ENCODE measurements at regions not wholly inside any gene's neighbourhood (a gene's known extent, or its start where the extent isn't known, plus 50 kb on each side); places are given as distances from the start of the nearest gene placed in this dataset.

- no peak overlapping the region for H3K18ac ChIP-seq (ENCODE audit: insufficient read length, low read depth, low read length)
- peaks cover 12 to 16% of the 10 kb centered on the region in 2 experiments for H3K4me1 Mint-ChIP-seq
Measured at GRCh38 chr5:30414078-30414477, 779.4 kb upstream of the CDH6 start.

More at GRCh38 chr5:30414078-30414477, 779.4 kb upstream of the CDH6 start:
- no peak overlapping the region for H3K9ac ChIP-seq (ENCODE audit: extremely low read depth, insufficient read length, low read length)
- no peak overlapping the region for H3K4ac ChIP-seq (ENCODE audit: low read depth, low read length)
- H3K79me1 ChIP-seq (ENCODE audit: insufficient read depth, low read depth, low read length, poor library complexity, severe bottlenecking): no peaks in the 10 kb centered on the region
- no peaks in the 10 kb centered on the region for H3K4me1 ChIP-seq (ENCODE audit: insufficient read depth, low read length)
- no peak overlapping the region for H3K23ac ChIP-seq (ENCODE audit: insufficient read length, low read depth, low read length)
- no peak overlapping the region for H2BK12ac ChIP-seq (ENCODE audit: insufficient read length, low read depth, low read length)
- H4K8ac ChIP-seq (replicated peaks; ENCODE audit: insufficient read length, low read depth, low read length): no peak overlapping the region
- peak overlapping the region in 1 of 3 experiments; percentile 10; a peak in 1 of 7 replicates for H3K27ac Mint-ChIP-seq
- H3K79me2 ChIP-seq (ENCODE audit: insufficient read depth, low read length): no peaks in the 10 kb centered on the region
- no peaks in the 10 kb centered on the region for H3K27me3 ChIP-seq (ENCODE audit: insufficient read depth, low read length)
- no peak overlapping the region for H3K14ac ChIP-seq (ENCODE audit: insufficient read depth, low read length)
- no peaks in the 10 kb centered on the region for H3K27me3 Mint-ChIP-seq (ENCODE audit: low read depth)
- no peak overlapping the region for H2BK5ac ChIP-seq (ENCODE audit: insufficient read length, low read length)
- H3K9me3 ChIP-seq (ENCODE audit: control insufficient read depth, low read depth, low read length): no peaks in the 10 kb centered on the region
- no peak overlapping the region for H4K91ac ChIP-seq (ENCODE audit: insufficient read length, low read depth, low read length)
- TF ChIP-seq, protein P1, sequence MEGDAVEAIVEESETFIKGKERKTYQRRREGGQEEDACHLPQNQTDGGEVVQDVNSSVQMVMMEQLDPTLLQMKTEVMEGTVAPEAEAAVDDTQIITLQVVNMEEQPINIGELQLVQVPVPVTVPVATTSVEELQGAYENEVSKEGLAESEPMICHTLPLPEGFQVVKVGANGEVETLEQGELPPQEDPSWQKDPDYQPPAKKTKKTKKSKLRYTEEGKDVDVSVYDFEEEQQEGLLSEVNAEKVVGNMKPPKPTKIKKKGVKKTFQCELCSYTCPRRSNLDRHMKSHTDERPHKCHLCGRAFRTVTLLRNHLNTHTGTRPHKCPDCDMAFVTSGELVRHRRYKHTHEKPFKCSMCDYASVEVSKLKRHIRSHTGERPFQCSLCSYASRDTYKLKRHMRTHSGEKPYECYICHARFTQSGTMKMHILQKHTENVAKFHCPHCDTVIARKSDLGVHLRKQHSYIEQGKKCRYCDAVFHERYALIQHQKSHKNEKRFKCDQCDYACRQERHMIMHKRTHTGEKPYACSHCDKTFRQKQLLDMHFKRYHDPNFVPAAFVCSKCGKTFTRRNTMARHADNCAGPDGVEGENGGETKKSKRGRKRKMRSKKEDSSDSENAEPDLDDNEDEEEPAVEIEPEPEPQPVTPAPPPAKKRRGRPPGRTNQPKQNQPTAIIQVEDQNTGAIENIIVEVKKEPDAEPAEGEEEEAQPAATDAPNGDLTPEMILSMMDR (conservative IDR thresholded peaks at IDR 0.05): no peak
- WGBS (ENCODE audit: extremely low coverage, insufficient read length, low lambda C conversion rate): no CpG with 5 or more reads among the region's 2 CpGs
- H2AK5ac ChIP-seq (ENCODE audit: insufficient read length, low read length): no peak overlapping the region
- H3K23me2 ChIP-seq (ENCODE audit: insufficient read length, low read depth, low read length, poor library complexity, severe bottlenecking): no peaks in the 10 kb centered on the region
- H2AFZ ChIP-seq (ENCODE audit: low read length): peak overlapping the region; percentile 32
- H4K20me1 ChIP-seq (ENCODE audit: control insufficient read depth, insufficient read depth, insufficient read length): no peaks in the 10 kb centered on the region
- no peak overlapping the region for H2BK120ac ChIP-seq (ENCODE audit: low read depth, low read length, poor library complexity, severe bottlenecking)
- no peak overlapping the region for H3K56ac ChIP-seq (ENCODE audit: insufficient read length, low read depth, low read length)
- peaks cover 0 to under 1% (median 0%) of the 10 kb centered on the region in 3 experiments; a peak in 1 of 7 replicates for H3K36me3 Mint-ChIP-seq (ENCODE audit: insufficient read depth in 1 of 3, low read depth in 3 of 3)
- H2BK20ac ChIP-seq (ENCODE audit: low read depth, low read length, poor library complexity, severe bottlenecking): no peak overlapping the region
- H3K4me2 ChIP-seq (ENCODE audit: insufficient read depth, insufficient read length, low read length): no peak overlapping the region
- H3T11ph ChIP-seq (ENCODE audit: low read length): no peak overlapping the region
- no peak overlapping the region for H3K27ac ChIP-seq (ENCODE audit: insufficient read length, low read depth, low read length)
- DNase-seq: no peak
- H3K4me3 Mint-ChIP-seq: no peak overlapping the region
- peaks cover 0 to 2% of the 10 kb centered on the region in 2 experiments; a peak in 1 of 5 replicates for H3K9me3 Mint-ChIP-seq
- no peak overlapping the region for H2BK15ac ChIP-seq (ENCODE audit: low read depth, low read length)
- H4K5ac ChIP-seq (ENCODE audit: insufficient read length, low read depth, low read length): no peak overlapping the region

Measured in H9 (cell line).